DOHH2 (cell line): ENCODE measurements at regions not wholly inside any gene's neighbourhood (a gene's known extent, or its start where the extent isn't known, plus 50 kb on each side); places are given as distances from the start of the nearest gene placed in this dataset.

Experiments used
- H3F3A ChIP-seq: fragments of 200-600 bp; sonication (generic), shearing (Covaris generic); 2 replicates; pipeline ENCODE4 v1.6.0; 2016; ENCODE audit warnings: antibody characterized with exemption, mild to moderate bottlenecking; ENCODE audit not compliant: control insufficient read depth, insufficient read depth
- H3K27ac ChIP-seq: fragments of 200-600 bp; sonication (generic); 2 replicates; pipeline ENCODE4 v1.5.1; 2014; ENCODE audit warnings: low read depth, mild to moderate bottlenecking, low read length, moderate library complexity
- H3K27me3 ChIP-seq: fragments of 200-600 bp; sonication (generic); 2 replicates; pipeline ENCODE4 v1.6.1; 2014; ENCODE audit warnings: mild to moderate bottlenecking, low read length, mixed read lengths; ENCODE audit not compliant: control insufficient read depth
- H3K36me3 ChIP-seq: fragments of 200-600 bp; sonication (generic); 2 replicates; pipeline ENCODE4 v1.6.1; 2014; ENCODE audit warnings: mild to moderate bottlenecking, low read length, moderate library complexity, mixed read lengths; ENCODE audit not compliant: control insufficient read depth
- H3K4me1 ChIP-seq: fragments of 200-600 bp; sonication (generic); 2 replicates; pipeline ENCODE4 v1.6.1; 2014; ENCODE audit warnings: mild to moderate bottlenecking, low read length, mixed read lengths; ENCODE audit not compliant: control insufficient read depth
- H3K4me2 ChIP-seq: fragments of 200-600 bp; sonication (generic); 2 replicates; pipeline ENCODE4 v1.6.0; 2014; ENCODE audit warnings: mild to moderate bottlenecking, low read length, moderate library complexity
- H3K4me3 ChIP-seq: fragments of 200-600 bp; sonication (generic); 2 replicates; pipeline ENCODE4 v1.5.1; 2014; ENCODE audit warnings: mild to moderate bottlenecking, low read length, mixed read lengths
- H3K79me2 ChIP-seq: fragments of 200-600 bp; sonication (generic); 2 replicates; pipeline ENCODE4 v1.6.1; 2014; ENCODE audit warnings: mild to moderate bottlenecking, low read length, mixed read lengths; ENCODE audit not compliant: control insufficient read depth
- H3K9me2 ChIP-seq: fragments of 200-600 bp; sonication (generic); replicated peaks from 2 replicates; pipeline ENCODE4 v1.6.1; 2014; ENCODE audit warnings: mild to moderate bottlenecking, low read length, mixed read lengths; ENCODE audit not compliant: control insufficient read depth
- H3K9me3 ChIP-seq: fragments of 200-600 bp; sonication (generic); 2 replicates; pipeline ENCODE4 v1.6.1; 2014; ENCODE audit warnings: antibody characterized with exemption, low read length, mixed read lengths; ENCODE audit not compliant: control insufficient read depth, insufficient read depth
- H4K20me1 ChIP-seq: fragments of 200-600 bp; sonication (generic); 2 replicates; pipeline ENCODE4 v1.6.0; 2014; ENCODE audit warnings: low read depth, mild to moderate bottlenecking, antibody characterized with exemption, low read length, moderate library complexity; ENCODE audit not compliant: control insufficient read depth, insufficient read depth
- CTCF ChIP-seq: fragments of 200-600 bp; sonication (generic); IDR thresholded peaks from one replicate; pipeline ENCODE4 v1.5.1; 2014; ENCODE audit warnings: antibody characterized with exemption, mild to moderate bottlenecking, low read depth, low read length; ENCODE audit not compliant: poor library complexity, severe bottlenecking
- EZH2phosphoT487 ChIP-seq: fragments of 200-600 bp; sonication (generic); IDR thresholded peaks from 2 replicates; pipeline ENCODE4 v1.6.1; 2017; ENCODE audit warnings: borderline replicate concordance, mild to moderate bottlenecking, antibody characterized with exemption, low read length, moderate library complexity, mixed read lengths

GRCh38 chr13:21901811-21902708 lies 231.2 kb downstream of the FGF9 start:
- no peaks in the 10 kb centered on the region for H4K20me1 ChIP-seq
- H3K9me2 ChIP-seq = no peaks in the 10 kb centered on the region
- no peak overlapping the region for H3K4me3 ChIP-seq
- H3K27ac ChIP-seq = no peak overlapping the region
- no peak for TF ChIP-seq CTCF
- TF ChIP-seq EZH2phosphoT487 = no peak
- no peaks in the 10 kb centered on the region for H3K36me3 ChIP-seq
- H3F3A ChIP-seq = no peaks in the 10 kb centered on the region
- no peaks in the 10 kb centered on the region for H3K79me2 ChIP-seq
- H3K4me1 ChIP-seq = no peaks in the 10 kb centered on the region
- H3K4me2 ChIP-seq = no peak overlapping the region
- H3K9me3 ChIP-seq = no peaks in the 10 kb centered on the region
- no peaks in the 10 kb centered on the region for H3K27me3 ChIP-seq

GRCh38 chr13:21902709-21903098 lies 231.8 kb downstream of the FGF9 start:
- Histone ChIP-seq H3K36me3 (no peaks in the 10 kb centered on the region), H3K4me2 (no peak overlapping the region), H3K9me2 (no peaks in the 10 kb centered on the region), H3K79me2 (no peaks in the 10 kb centered on the region), H3K9me3 (peaks cover under 1% of the 10 kb centered on the region; the same call in 1 of the 2 replicates), H3K4me3 (no peak overlapping the region), H3K27me3 (no peaks in the 10 kb centered on the region), H3F3A (no peaks in the 10 kb centered on the region), H4K20me1 (no peaks in the 10 kb centered on the region), H3K27ac (no peak overlapping the region), H3K4me1 (no peaks in the 10 kb centered on the region)
- no peak for TF ChIP-seq CTCF
- TF ChIP-seq EZH2phosphoT487 = no peak

- no peaks in the 10 kb centered on the region for H4K20me1 ChIP-seq
- peaks cover 3% of the 10 kb centered on the region; the same call in 1 of the 2 replicates for H3K9me3 ChIP-seq
- H3K79me2 ChIP-seq = no peaks in the 10 kb centered on the region
- H3K9me2 ChIP-seq = no peaks in the 10 kb centered on the region
- no peak for TF ChIP-seq EZH2phosphoT487
- no peak for TF ChIP-seq CTCF
- no peak overlapping the region for H3K27ac ChIP-seq
- no peak overlapping the region for H3K4me2 ChIP-seq
- no peak overlapping the region for H3K4me3 ChIP-seq
- no peaks in the 10 kb centered on the region for H3K36me3 ChIP-seq
- H3F3A ChIP-seq = no peaks in the 10 kb centered on the region
- no peaks in the 10 kb centered on the region for H3K4me1 ChIP-seq
- H3K27me3 ChIP-seq = no peaks in the 10 kb centered on the region
These were observed 234.6 kb downstream of the FGF9 start for GRCh38 chr13:21905486-21905885.
